ENCODE measurements at regions not wholly inside any gene's neighbourhood (a gene's known extent, or its start where the extent isn't known, plus 50 kb on each side); places are given as distances from the start of the nearest gene placed in this dataset.

GRCh38 chr2:144265654-144266053 is 254.3 kb downstream of the ZEB2 start:
- DNase-seq (ENCODE audit: extremely low spot score): no peak
- POLR2A ChIA-PET: no interaction called here
- TF ChIP-seq CTCF (IDR thresholded peaks at IDR 0.05; ENCODE audit: control extremely low read depth, extremely low read depth, low read depth, missing control alignments): no peak
- CTCF ChIA-PET: interaction anchor here (0.9 to 1.9 kb wide), 2 partner anchors 27 to 66 kb away, joined by 4 to 5 read pairs; no protein-coding TSS in a partner anchor

- TF ChIP-seq CTCF (IDR thresholded peaks at IDR 0.05; ENCODE audit: control extremely low read depth, extremely low read depth, low read depth, missing control alignments): no peak
- POLR2A ChIA-PET: no interaction called here
- CTCF ChIA-PET: no interaction called here
- no peak for DNase-seq (ENCODE audit: extremely low spot score)
These were observed 258.0 kb downstream of the ZEB2 start for GRCh38 chr2:144261966-144262365.

GRCh38 chr2:144261336-144261735 is 258.6 kb downstream of the ZEB2 start:
- no peak for DNase-seq (ENCODE audit: extremely low spot score)
- POLR2A ChIA-PET: no interaction called here
- TF ChIP-seq CTCF (IDR thresholded peaks at IDR 0.05; ENCODE audit: control extremely low read depth, extremely low read depth, low read depth, missing control alignments): no peak
- CTCF ChIA-PET: no interaction called here

- ChIA-PET POLR2A (no interaction called here), CTCF (no interaction called here)
- no peak for DNase-seq (ENCODE audit: extremely low spot score)
These were observed 260.6 kb downstream of the ZEB2 start for GRCh38 chr2:144259332-144259731.

GRCh38 chr2:144258154-144258553 is 261.8 kb downstream of the ZEB2 start:
- CTCF ChIA-PET: interaction anchor here (1.0 kb wide), 1 partner anchor 9 kb away, joined by 3 read pairs; no protein-coding TSS in a partner anchor
- TF ChIP-seq CTCF (IDR thresholded peaks at IDR 0.05; ENCODE audit: control extremely low read depth, extremely low read depth, low read depth, missing control alignments): no peak
- POLR2A ChIA-PET: no interaction called here
- no peak for DNase-seq (ENCODE audit: extremely low spot score)

More at GRCh38 chr2:144259332-144259731, 260.6 kb downstream of the ZEB2 start:
- no peak for TF ChIP-seq CTCF (IDR thresholded peaks at IDR 0.05; ENCODE audit: control extremely low read depth, extremely low read depth, low read depth, missing control alignments)

- TF ChIP-seq CTCF (IDR thresholded peaks at IDR 0.05; ENCODE audit: control extremely low read depth, extremely low read depth, low read depth, missing control alignments): no peak
- CTCF ChIA-PET: no interaction called here
- POLR2A ChIA-PET: no interaction called here
- no peak for DNase-seq (ENCODE audit: extremely low spot score)
These were observed 262.8 kb downstream of the ZEB2 start for GRCh38 chr2:144256996-144257707.
